ENCODE measurements at regions not wholly inside any gene's neighbourhood (a gene's known extent, or its start where the extent isn't known, plus 50 kb on each side); places are given as distances from the start of the nearest gene placed in this dataset.
A peak's percentile ranks its signal among the peaks of the same experiment; 100 is the strongest.
"Not testable (repeated sequence)": the region's sequence is repeated elsewhere in the genome, so short reads cannot be mapped to it uniquely, and the experiment has no call there.

DNA sequence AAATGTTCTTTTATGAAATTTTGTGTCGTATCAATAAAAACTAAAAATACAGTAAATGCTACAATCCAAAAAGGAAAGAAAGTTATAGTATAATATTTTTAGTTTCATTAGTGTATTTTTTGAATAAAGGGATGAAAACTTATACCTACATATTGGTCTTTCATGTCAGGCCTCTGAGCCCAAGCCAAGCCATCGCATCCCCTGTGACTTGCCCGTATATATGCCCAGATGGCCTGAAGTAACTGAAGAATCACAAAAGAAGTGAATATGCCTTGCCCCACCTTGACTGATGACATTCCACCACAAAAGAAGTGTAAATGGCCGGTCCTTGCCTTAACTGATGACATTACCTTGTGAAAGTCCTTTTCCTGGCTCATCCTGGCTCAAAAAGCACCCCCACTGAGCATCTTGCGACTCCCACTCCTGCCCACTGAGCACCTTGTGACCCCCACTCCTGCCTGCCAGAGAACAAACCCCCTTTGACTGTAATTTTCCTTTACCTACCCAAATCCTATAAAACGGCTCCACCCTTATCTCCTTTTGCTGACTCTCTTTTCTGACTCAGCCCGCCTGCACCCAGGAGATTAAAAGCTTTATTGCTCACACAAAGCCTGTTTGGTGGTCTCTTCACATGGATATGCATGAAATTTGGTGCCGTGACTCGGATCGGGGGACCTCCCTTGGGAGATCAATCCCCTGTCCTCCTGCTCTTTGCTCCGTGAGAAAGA, 108.2 kb upstream of the PELI1 start:
- not testable (repeated sequence) for DNase-seq

DNA sequence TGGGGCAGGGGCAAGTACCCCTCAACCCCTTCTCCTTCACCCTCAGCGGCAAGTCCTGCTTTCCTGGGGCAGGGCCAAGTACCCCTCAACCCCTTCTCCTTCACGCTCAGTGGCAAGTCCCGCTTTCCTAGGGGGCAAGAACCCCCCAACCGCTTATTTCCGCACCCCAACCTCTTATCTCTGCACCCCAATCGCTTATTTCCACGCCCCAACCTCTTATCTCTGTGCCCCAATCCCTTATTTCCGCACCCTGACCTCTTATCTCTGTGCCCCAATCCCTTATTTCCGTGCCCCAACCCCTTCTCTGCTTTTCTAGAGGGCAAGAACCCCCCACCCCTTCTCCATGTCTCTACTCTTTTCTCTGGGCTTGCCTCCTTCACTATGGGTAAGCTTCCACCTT, 109.2 kb upstream of the PELI1 start:
- DNase-seq, result not testable (repeated sequence)

DNA sequence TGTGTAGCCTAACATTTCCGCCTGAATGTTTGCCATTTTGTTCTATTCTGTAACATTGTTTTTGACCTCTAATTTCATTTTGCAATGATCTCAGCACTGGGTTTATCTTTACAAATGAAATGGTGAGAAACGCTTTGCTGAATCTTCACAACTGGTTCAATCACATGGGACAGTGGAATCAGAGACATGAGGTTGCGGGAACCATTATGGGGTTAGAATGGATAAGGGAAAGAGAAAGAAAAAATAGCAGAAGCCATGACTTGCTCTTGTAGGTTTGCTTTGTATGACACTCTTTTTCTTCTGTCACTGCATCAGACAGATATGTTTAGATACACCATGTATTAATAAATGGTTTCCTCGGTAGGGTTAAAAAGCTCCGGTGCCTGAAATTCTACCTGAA, 114.3 kb upstream of the PELI1 start:
- DNase-seq, result no peak

DNA sequence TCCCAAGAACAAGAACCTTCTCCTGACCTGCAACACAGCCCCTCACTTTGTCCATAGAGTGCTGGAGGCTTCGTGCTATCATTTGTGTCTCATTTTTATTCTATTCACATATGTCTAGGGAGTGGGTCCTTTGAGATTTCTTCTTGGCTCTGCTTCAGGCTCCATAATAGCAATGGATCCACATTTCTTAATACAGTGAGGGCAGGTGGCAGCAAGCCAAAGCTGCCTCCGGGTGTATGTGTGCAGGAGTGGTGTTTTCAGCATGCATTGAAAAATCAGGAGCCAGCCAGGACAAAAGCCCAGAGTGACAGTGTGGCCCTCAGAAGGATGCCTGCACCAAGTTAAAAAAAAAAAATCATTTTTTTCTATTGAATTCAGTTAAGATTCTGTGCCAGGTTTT, 115.1 kb upstream of the PELI1 start:
- no peak for DNase-seq

DNA sequence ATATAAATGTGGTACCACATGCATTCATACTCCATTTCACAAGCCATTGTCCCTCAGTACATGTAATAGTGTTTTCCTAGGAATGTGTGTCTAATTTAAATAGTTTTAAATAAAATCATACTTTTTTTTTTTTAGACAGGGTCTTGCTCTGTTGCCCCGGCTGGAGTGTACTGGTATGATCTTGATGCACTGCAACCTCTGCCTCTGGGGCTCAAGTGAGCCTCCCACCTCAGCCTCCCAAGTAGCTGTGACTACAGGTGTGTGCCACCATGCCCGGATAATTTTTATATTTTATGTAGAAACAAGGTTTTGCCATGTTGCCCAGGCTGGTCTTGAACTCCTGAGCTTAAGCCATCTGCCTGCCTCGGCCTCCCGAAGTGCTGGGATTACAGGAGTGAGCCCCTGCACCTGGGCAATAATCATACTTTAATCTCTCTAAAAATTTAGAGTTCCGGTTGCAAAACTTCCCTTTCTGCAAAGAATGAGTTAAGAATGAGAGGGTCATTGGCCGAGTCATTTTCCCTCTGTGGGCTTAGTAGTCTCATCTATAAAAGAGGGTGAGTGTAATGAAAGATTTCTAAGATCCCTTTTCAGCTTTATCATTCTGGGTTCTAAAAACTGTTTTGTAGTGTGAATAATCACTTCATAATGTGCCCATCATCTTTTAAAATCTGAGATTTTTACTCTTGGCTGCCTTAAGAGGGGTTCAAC, 116.0 kb upstream of the PELI1 start:
- no peak for DNase-seq

DNA sequence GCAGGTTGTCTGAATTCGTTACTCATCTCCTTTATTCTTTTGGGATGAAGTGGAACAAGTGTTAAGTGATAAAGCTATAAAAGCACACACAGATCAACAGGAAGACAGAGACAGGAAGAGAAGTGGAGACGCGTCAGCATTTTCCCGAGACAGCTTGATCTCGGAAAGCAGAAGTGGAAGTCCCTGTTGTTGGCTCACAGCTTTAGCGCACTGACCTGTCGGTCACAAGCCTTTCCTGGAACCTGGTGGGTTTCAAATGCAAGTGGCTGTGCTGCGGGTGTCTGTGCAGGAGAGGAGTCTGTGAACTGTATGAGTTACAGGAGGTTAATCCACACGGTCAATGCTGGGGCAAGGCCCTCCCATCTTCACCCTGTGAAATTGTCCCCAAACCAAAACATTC, 116.6 kb upstream of the PELI1 start:
- no peak for DNase-seq

DNA sequence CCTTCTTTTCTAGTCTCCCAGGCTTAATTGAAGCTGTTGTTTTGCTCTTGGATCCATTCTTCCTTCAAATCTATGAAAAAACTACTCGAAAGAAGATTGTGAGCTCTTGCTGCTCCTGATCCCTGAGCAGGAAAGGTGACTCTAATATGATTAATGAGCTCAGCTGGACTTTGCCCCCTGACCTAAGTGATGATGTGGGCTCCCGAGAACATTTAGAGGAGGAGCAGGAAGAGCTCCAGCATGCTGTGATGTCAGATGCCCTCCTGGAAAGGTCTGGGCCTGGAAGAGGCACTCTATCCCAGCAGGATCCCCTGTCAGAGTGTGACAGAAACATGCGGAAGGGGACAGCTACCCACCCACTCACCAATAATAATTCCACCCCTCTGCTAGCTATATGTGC, 117.9 kb upstream of the PELI1 start:
- no peak for DNase-seq

DNA sequence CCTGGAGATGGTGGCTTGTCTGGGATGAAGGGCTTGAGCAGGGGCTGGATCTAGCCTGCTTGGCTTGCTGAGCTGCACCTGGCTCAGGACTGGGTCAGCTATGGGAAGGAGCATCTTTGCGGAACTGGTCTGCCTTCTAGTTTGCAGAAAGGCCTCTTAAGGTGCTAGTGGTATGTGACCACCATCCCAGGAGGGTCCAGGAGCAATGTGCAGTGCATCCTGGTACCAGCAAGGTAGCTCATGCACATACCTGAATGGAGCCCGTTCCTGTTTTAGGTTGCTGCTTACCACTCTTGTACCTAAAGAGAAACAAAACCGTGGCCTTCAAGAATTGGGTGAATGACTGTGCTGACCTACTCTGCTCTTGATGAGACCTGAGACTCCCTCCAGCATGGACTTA, 118.6 kb upstream of the PELI1 start:
- DNase-seq, result no peak

DNA sequence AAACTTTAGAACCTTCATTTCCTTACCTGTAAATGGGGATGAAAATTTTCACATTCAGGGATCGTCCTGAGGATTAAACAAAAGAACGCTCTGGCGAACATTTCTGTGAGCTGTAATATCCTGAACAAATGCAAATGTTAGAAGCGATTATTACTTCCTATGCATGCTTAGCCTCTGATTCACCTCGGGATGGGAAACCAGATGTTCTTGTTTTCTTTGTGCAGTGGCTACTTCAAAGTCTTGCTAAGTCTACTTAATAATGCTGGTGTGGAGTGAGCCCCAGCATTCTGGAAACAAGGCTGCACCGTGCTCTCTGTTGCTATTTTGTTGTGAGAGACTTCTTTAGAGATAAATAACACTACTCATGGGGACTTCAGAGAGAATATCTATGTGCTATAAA, 119.1 kb upstream of the PELI1 start:
- peak; percentile 5 for DNase-seq

DNA sequence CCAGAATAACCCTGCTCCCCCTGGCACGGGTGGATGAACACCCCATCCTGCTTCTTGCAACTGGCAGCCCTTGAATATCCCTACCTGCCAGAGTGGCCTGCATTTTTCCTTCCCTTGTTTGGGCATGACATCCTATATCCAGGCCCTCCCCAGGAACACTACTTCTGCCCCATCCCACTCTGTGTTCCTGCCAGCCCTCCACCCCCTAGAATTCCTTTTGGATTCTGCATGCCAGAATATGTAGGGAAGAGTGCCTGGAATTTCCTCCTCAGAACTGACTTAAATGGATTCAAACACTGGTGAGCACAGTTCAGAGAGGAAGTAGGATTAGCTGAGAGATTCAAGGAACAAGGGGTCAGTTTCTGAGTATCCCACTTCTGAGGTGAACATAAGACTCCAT, 123.5 kb upstream of the PELI1 start:
- DNase-seq, result no peak

DNA sequence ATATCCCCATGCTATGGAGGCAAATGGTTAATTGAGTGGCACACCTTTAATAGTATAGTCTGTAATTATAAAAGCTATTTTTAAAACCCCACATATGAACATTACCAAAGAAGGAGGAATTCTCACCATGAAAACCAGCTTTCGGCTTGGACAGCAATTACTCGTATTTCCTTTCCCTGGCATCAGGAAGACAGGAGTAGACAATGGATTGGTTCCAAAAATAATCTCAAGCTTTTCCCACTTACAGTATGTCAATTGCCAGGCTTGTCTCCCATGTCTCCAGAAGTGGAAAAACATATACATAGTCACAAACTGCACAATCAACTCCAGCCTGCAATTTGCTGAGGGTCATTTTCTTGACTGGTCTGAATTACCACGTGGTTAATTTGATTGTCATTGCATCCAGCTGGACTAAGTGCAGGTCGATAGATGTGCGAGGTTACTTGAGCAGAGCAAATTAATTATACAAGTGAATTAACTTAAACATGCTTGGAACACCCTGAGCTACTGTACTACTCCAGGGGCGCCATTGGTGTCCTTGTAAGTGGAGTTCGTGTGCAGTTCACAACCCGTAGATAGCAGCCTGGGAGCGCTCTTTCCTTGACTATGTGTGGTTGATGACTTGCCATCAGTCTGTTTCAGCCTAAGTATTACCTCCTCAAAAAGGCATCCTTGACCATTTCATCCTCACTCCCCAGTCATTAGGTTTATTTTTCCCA, 124.3 kb upstream of the PELI1 start:
- DNase-seq, result no peak

DNA sequence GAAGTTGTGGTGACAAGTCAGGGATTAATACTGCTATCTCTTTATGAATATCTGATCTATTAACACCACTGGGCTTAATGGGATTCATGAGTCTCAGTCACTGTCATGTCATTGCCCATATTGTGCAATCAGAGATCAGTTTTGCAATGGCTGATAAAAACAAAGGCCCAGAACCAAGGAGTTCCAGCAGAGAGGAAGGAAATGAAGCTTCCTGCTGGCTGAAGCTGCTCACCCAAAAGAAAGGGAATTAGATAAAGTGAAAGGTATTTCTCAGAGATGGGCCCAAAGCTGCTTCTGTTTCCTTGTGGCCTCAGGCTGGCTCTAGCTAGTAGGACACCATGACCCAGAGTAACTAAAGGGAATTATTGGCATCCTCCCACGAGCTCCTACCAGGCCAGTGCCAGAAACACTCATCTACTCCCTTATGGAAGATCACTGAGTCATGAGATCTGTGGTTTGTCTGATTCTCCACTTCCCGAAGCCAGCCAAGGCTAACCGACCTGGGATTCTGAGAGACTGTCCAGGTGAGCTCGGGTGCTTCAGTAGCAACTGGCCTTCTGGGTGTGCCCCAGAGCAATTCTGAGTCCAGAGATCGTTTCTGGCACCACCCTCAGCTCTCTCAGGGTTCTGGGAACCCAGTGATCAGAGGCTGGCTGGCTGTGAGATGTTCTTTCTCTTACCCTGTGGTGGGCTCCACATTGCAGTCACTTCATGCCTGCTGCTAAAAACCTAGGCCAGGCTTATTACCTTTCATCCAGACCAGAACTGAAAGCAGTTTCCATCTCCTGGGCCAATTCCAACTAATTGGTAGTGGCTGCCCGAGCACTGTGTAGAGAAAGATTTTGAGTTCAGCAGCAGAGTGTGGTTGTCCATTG, 129.5 kb upstream of the PELI1 start:
- DNase-seq, result peak; percentile 51

DNA sequence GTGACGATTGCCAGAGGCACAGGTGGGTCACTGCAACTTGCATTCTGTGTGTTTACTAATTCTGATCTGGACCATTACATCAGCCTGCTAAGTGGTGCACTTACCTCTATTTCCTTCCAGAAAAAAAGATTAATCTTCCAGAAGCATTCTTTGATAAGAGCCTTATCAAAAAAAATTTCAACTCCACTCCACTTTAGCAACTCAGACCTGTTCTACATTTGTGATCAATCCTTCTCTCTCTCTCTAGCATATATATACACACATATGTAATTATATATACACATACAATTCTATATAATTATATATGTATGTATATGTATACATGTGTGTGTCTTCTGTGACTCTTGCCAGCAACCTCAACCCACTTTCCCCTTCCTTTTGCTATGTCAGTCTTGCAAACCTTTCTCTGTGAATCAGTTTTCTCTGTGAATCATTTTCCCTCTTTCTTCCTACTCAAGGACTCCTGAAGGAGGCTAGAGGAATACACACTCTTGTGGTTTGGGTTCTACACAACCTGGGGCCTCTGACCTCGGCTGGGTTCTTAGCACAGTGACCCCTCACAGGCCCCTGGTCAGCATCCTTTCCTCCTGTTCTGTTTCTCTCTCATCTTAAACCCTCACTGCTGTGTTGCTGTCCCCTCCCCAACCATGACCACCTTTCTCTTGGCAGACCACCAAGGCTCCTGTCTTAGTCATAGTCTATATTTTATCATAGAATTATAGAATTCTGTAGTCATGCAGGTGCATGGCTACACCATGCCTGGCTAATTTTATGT, 130.4 kb upstream of the PELI1 start:
- no peak for DNase-seq

DNA sequence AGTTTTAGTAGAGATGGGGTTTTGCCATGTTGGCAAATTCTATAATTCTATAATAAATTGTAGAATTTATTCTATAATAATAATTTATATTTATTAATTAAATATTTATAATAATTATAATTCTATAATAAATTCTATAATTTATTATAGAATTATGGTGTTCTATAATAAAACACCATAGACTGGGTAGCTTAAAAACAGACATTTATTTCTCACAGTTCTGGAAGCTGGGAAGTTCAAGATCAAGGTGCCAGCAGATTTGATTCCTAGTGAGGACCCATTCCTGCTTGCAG, 130.9 kb upstream of the PELI1 start:
- no peak for DNase-seq

DNA sequence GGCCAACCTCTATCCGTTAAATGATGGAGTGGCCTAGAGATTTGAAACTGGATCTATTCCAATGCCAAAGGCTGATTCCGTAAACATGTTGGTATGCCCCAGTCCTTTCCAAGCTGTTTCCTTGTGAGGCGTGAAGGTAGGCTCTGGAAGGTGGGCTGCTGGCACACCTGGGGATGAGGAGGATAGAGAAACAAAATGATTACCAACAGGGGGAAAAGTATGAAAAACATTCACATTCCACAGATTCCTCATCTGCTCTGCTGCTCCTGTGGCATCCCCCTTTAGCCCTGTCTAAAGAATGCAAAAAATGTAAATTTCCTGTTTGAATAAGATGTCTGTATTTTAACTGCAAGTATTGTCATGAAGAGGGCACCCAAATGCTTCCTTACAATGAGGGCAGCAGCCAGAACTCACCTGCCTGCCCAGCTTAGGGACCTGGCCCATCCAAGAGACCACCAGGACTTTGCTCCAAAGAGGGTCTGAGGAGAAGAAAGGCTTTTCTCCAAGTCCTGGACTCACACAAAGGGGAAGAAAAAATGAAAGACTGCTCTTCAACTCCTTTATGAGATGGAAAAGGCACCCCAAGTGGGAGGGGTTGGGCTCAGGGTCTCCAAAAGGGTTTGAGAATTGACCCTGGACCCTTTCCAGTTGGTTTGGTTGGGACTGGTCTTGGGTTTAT, 132.3 kb upstream of the PELI1 start:
- DNase-seq, result no peak

DNA sequence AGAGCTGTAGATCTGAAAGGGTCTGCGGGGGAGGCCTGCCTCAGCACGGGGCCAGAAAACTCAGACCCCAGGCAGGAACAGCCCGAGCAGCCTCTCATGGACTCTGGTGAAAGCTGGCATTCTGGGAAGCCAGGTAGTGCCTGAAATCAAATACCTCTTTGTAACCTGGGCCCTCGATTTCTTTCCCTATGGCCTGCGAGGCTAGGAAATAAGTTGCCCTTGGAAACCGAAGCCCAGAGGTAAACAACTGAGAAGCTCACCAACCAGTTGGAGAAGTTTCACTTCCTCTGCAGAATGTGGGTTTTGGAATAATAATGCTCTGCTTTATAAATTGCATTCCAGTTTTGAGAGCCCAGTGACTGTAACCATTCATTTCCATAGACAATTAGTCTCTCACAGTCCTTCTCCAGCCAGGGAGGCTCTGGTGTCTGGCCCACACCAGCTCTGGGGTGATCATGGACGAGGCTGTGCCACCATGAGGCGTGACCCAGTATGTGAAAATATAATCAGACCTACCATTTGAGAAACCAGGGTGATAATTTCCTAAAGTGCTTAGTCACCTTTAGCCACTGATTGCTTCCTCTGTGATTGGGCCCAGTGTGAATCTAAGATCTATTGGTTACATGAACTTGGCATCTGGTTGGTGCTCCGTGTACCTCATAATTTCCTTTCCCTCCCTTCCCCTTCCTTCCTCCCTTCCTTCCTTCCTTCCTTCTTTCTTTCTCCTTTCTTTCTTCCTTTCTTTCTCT, 133.1 kb upstream of the PELI1 start:
- no peak for DNase-seq

DNA sequence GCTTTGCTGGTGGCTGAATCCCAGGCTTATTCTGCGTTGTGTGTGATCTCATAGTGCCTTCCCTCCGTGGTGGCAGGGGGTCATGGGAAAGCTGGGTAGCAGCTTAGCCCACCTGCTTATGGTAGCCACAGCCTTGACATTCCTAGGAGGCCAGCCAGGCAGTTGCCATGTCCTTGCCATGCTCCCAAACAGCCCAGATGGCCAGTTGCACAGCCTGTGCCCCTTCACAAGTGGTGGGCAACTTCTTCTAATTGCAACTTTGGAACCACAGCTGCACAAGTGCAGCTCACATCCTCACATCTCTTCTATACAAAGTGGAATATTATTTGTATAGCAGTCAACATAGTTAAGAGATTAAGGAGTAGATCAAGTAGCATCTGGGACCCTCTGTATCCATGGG, 136.6 kb upstream of the PELI1 start:
- DNase-seq, result not testable (repeated sequence)

DNA sequence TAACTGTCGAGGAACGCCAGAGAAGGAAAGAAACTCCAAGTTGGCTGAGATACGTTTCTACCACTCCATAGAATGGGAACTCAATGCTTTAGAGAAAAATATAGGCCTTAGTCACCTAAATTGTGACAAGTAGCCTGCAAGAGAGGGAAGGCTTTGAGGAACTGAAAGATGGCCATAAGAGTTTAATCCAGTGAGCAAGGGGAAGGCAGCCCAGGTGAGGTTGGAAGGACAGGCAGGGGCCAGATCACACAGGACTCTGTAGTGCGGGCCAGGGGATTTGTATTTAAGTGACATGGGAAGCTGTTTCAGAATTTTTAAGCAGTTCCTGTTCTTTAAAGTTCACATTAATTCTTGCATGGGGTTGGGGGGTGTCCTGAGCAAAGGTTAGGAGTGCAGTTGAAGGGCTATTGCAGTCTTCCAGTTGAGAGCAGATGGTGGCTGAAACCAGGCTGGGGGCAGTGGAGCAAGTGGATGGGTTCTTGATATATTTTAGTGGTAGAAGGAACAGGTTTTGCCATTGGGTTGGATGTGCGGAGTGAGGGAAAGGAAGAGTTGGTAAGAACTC, 138.9 kb upstream of the PELI1 start:
- DNase-seq, result no peak

DNA sequence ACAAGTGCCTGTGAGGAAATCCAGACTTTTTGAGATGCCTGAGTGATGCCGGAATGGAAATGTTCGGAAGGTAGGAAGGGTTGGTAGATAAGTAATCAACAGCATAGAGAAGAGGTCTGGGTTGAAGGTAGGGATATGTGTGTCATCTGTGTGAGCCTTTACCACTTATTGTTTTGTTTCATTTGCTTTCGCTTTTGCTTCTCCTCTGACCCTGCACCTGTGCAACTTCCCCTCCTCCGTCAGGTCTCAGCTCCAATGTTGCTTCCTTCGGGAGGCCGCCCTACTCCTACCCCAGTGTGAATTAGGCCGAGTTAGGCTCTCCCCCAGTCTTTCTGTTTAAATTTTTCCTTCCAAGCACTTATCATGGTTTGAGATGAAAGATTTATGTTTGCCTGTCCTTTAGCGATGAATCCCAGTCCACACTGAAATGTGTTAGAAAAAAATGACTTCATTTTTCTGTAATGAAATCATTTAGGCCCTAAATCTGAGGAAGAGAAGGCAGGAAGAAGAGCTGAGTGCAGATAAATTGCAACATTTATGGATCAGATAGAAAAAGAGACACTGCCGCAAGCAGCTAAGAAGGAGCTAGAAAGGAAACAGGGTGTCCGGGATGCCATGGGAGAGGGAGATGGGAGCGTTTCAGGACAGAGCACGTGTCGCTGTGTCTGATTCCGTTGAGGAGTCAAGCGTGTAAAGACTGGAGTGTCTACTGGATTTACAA, 139.6 kb upstream of the PELI1 start:
- DNase-seq, result no peak

DNA sequence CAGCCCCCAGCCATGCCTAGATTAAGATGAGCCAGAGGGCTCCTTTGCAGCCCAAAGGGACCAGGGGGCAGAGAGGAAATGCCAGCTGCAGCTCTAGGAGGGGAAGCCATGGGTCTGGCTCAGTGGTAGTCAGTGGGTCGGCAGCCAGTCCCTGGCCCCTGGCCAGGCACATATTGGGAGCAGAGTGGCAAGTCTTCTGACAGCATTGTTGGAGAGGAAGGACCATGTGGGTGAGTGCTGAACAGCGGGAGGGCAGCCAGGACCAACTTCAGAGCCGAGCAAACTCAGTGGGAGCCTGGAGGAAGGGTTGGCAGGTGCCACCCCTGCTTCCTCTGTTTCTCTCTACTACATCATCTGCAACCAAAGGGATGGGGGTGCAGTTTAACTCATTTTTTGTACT, 140.5 kb upstream of the PELI1 start:
- no peak for DNase-seq
